ENCODE measurements at regions not wholly inside any gene's neighbourhood (a gene's known extent, or its start where the extent isn't known, plus 50 kb on each side); places are given as distances from the start of the nearest gene placed in this dataset.

DNA sequence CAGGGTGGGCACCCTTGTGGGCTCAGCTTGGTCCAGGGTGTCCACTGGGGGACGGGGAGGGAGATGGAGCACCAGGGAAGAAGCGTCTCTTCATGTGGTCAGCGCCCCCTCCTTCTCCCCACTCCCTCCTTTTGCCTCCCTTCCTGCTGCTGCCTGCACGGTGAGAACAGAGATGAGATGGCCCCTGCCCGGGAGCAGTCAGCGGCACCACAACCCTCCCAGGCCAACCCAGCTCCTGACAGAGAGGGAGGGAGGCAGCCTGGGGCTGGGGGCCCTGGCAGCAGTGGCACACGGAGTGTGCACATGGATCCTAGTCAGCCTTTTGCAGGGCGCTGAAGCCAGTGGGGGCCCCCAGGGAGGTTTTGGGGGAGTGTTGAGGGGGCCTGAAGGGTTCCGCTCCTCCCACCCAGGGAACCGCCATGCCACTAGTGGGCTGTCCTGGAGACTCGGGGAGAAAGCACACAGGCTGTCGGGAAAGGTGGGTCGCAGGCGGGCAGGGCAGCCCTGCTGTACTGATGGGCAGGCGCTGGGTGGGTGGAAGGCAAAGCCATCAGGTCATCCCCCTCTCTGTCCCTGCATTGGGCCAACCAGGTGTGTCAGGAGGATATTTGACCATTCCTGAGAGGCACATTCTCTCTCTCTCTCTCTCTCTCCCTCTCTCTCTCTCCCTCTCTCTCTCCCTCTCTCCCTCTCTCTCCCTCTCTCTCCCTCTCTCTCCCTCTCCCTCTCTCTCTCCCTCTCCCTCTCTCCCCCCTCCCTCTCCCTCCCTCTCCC lies 94.3 kb upstream of the BHLHE23 start:
- DNase-seq (ENCODE audit: low read depth in 3 of 3): no peak

DNA sequence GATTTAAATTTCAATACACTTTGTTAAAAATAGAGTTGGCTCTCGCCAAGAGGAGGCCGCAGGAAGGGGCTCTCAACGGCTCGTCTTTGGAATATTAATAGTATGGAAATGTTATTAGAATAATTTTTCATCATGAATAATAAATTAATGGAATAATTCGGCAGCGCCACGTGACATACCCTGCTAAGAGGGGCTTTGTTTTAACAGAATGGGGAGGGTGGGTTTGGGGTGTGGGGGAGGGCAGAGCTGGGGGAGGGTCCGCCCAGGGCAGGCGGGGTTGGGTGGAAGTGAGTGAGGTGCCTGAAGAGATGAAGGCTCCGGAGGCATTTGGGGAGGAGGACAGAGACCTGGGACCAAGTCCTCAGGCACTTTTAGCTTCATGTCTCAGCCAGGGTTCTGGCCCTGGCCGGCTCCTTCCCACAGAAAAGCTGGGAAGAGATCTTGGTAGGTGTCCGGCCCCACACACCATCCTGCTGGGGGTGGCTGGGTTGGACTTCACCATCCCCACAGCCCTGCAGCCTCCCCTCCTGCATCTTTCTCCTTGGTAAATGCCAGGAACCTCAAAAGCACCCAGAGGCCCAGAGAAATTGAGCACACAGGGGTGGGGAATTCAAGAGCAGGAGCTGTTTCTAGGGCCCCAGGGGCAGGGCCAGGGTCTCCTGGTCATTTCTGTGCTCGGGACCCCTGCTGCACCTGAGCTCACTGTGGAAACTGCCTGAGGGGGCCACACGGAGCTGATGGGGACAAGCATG lies 93.6 kb upstream of the BHLHE23 start:
- no peak for DNase-seq (ENCODE audit: low read depth in 3 of 3)

DNA sequence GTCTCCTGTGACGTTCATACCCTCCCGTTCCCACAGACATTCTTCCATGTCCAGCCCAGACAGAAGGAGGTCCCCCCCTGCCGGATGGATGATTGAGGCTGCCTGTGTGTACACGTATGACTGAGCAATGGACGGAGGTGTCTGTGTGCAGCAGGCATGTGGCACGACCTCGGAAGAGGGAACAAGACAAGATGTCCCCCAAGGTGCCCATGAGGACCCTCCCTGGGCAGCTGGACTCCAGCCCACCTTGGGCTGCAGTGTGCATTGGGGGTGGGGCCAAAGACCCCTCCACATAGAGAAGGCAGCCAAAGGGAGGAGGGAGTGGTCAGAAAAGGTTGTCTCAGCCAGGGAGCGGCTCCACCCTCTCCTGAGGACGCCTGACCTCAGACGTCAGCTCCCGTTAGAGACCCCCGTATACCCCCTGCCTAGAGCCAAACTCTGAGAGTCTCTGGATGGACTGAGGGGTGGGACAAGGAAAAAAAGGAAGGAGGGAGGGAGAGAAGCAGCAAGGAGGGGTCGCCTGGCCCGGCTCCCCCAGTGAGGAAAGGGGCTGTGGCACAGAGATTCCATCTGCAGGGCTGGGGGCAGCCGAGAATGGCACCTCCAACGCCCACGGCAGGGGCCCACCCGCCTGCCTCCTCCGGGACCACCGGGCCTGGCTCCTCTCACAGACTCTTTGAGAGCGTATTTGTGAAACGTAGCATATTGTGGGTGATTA lies 92.9 kb upstream of the BHLHE23 start:
- DNase-seq (ENCODE audit: low read depth in 3 of 3): no peak

DNA sequence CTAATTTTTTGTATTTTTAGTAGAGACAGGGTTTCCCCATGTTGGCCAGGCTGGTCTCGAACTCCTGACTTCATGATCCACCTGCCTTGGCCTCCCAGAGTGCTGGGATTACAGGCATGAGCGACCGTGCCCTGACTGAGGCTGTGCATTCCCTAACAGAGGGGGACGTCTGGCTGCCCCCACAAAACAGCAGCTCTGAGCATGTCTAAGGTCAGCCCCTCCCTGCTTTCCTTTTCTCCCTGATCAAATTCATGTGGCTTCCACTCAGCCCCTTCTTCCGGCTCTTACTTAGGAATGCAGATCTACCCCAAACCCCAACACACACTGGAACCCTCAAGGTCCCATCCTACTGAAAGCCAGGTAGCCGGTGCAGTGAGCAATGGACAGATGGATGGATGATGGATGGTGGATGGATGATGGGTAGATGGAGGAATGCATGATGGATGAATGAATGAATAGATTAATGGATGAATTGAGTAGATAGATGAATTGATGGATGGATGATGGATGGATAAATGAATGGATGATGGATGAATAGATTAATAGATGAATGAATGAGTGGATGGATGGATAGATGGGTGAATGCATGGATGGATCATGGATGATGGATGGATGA lies 91.5 kb upstream of the BHLHE23 start:
- no peak for DNase-seq (ENCODE audit: low read depth in 3 of 3)

DNA sequence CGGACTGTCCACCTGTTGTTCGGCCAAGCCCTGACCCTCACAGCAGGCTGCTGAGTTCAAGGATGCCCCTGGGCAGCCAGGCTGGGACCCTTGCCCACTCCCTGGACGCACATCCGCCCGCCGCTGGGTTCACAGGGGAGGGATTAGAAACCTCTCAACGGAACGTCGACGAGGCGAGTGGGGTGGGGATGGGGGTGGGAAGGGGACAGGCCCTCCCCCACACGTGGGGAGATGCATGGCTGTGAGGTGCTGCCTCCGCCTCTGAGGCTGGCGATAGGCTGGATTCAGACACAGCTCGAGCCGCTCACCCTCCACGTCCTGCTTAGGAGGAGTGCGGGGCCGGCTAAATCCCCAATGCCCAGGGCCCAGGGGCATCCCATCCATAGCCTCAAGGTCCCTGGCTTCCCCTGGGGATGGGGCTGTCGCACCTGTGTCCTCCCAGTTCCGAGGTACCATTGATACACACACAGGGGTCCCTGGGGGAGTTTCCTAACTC lies 90.6 kb upstream of the BHLHE23 start:
- DNase-seq (ENCODE audit: low read depth in 3 of 3): no peak

DNA sequence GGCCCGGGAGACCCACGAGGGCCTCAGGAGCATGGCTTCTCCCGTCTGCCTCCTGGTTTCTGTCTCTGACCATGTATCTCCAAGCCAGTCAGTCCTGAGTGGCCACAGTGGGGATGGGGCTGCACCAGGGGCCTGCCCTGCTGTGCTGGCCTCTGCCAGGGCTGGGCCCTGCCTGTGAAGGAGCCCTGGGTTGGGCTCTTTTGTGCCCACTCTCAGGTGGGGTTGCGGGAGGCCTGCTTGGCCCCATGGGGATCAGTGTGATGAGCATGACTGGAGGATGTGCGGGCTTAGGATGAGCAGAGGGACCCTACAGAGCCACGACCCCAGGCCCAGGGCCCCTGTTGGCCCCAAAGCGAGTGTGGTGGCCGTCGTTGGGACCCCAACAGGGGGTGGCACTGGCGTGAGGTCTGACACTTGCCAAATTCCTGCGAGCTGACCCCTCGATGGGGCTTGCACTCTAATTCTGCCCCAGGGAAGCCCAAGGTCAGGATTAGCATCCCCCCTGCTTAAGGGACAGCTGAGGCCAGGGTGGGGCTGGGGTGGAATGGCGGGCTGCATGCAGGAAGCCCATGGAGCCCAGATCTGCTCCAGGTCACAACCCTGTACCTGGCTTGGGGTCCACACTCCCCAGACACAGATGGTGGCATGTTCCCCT lies 90.0 kb upstream of the BHLHE23 start:
- DNase-seq (ENCODE audit: low read depth in 3 of 3): no peak

DNA sequence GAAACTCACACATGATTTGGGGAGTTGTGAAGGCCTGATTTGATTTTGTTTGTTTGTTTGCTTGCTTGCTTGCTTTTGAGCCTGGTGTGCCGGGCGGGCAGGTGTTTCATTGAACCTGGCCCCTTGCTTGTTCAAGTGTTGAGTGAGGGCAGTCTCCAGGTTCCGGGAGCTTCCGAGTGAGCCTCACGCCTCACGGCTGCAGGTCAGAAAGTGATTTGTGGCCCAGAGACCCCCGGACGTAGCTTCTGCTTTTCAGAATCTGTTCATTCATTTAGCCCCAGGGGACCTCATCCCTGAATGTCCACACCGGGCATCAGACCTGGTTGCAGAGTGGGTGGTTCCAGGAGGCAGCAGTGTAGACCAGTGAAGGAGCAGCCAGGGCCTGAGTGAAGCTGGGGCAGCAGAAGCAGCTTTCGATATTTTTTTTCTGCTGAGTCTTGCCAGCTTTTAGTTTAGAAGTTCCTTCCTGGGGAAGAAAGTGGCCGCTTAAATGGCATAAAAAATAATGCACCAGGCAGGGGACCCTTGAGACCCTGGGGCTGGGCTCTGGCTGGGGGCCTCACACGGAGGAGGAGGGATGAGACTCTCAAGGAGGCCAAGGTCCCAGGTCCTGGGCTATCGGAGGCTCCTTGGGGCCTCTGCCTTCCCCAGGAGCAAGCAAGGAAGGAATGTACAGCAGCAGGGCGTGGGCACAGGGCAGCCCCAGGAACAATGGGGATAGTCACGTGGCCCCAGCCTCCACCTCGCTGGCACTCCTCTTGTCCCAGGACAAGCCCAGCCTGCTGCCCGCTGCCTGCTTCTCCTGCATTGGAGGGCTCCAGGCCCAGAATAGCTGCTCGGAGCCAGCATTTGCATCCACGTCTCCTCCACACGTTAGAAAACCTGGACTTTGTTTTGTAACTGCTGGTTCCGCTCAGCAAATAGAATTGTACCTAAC lies 89.2 kb upstream of the BHLHE23 start:
- no peak for DNase-seq (ENCODE audit: low read depth in 3 of 3)

DNA sequence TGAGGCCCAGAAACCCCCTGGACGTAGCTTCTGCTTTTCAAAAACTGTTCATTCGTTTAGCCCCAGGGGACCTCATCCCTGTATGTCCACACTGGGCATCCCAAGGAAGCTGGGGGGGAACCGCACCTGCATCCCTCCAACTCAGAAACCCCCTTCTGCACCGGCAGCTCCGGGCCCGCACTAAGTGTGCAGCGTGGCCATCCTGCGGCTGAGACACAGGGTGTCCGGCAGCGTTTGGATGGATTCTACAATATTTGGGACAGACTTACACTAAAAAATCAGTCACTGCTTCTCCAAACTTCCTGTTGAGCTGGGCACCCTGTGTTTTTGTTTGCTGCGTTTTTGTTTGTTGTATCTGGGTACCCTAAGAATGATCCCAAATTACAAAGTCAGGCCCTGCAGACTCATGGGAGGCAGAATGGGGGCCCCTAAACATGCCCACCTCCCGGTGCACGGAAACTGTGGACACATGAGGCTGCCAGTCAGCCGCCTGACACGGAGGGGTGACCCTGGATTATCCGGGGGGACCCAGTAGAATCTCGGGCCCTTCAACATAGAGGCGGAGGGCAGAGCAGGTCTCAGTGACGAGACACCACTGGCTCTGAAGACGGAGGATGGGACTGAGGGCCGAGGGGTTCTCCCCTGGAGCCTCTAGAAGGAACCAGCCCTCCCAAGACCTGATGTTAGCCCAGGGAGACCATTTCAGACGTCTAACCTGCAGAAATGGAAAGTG lies 88.2 kb upstream of the BHLHE23 start:
- DNase-seq (ENCODE audit: low read depth in 3 of 3): no peak

DNA sequence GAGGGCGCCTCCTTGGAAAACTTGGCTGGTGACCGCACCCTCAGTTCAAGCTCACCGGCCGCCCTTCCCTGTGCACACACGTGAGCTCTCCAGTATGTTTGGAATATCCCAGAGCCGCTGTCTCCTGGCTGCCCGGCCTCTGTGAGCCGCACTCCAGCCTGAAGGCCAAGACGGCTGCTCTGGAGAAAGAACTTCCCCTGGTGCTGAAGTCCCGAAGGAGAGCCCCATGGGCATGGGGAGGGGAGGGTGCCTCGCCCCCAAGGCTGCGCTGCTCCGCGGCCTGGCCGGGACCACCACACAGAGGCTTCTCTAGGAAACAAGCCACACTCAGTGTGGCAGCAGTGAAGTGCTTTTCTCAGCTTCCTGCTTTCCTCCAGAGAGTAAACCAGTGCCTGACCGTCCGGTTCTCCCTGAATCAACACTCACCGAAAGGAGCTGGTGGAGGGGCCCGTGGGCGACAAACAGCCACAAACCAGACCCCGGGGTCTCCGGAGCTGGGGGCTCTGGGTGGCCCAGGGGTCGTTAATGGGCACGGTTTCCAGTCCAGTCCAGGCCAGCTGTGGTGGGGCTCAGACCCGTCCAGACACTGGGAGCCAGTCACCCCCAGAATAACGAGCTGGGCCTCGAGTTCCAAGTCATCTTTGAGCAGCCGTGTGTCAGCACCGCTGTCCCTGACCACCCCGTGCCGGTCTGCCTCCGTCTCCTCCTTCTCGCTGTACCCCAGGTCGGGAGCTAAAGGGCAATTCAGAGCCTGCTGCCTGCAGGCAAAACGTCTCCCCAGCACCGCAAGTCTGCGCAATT lies 87.4 kb upstream of the BHLHE23 start:
- DNase-seq (ENCODE audit: low read depth in 3 of 3): no peak

DNA sequence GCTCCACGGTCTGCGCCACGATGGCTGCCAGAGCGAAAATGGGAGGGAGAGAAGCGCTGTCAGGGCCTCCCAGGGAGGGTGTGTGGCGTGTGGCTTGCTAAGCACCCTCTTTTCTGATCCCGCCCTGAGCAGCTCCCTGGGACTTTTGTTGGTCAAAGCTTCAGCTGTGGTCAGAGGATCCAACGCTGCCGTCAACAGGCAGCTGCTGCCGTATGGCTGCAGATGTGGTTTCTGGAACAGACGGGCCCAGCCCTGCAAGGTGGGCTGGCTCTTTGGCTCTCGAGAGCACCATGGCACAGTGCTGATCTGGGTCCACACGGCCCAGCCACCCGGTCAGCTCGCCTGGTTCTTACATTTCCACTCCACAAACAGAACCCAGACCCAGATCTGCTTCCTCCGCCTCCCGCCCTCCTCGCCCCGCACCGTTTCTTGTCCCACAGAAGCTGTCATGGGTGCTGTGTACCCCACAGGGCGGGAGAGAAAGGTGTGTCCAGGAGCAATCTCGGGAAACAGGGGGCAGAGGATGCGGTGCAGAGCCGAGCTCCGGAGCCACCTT lies 86.0 kb upstream of the BHLHE23 start:
- DNase-seq (ENCODE audit: low read depth in 3 of 3): no peak

DNA sequence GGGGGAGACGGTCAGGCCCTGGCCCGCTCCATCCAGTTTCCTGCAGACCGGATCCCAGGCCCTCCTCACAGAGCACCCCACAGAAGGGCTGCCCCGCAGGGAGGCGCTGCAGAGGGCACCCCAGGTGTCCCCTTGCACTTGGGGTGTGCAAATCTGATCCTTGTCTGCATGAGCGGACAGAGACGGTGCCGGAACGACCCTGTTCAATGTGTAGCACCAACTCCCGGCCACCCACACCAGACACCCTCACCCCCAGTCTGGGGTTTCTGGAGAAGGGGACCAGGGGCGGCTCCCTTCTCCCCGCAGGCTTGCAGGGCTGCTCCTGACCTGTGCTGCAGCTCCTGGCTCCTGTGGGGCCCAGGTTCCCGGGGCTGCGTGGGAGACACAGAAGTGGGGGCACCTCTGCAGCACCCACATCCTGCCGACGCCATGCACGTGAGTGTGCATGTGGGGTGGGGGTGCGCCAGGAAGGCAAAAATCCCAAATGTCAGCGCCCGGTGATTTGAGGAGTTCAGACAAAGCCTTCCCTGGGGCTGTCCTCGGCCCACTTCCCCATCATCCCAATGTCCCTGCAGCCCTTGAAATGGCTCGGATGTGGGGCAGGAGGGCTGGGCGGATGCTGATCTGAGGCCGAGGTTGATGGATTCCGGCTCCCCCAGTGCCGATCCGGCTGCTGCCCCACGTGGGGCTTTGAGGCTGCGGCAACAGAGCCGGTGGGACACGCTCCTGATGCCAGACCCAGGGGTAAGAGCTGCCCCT lies 85.3 kb upstream of the BHLHE23 start:
- no peak for DNase-seq (ENCODE audit: low read depth in 3 of 3)

DNA sequence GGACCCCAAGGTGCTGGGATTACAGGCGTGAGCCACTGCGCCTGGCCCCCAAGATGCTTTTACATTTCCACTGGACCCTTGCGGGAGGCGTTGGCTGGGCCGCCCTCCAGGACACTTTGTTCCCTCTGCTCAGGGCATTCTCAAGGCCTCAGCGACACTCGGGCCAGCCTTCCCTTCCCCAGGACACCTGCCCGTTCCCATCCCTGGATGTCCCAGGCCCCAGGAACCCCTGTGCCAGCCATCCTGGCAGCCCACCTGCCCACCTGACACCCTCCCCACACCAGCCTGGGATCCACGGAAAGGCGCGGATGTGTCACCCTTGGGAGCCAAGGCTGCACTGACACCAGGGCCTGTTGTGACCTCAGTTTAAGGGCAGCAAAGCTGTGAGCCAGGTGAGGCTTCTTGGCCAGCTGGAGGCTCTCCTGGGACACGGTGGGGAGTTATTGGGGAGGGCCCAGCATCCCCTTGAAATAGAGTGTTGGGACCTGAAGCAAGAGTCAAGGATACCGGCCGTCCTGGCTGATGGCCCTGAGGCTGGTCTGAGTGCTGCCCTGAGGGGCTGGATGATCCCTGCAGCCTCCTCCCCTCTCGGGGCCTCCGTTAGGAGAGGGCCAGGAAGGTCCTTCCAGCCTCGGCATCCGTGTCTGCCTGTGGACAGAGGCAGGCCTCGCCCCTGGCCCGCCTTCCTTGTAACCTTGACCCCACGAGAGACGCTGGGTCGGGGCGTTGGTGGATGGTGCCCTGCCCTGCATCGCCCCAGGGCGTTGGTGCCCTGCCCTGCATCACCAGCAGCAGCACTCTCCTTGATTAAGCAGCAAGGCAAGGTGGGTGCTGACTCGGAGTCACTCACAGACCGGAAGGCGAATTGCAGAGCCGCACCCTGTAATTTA lies 84.2 kb upstream of the BHLHE23 start:
- DNase-seq (ENCODE audit: low read depth in 3 of 3): no peak

DNA sequence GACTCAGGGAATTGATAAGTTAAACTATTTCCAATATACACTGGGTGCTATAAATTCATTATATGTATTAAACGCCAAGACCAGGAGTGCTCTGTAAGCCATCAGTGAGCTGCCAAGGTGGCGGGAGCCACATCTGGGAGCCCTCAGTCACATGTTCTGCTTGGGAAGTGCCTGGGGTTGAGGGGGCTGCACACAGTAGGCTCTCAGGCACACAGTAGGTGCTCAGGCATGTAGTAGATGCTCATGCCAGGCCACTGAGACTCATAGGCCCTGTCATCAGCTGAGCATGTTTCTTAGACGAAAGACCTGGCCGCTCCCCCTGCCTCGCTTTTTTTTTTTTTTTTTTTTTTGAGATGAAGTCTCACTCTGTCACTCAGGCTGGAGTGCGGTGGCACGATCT lies 83.3 kb upstream of the BHLHE23 start:
- no peak for DNase-seq (ENCODE audit: low read depth in 3 of 3)

DNA sequence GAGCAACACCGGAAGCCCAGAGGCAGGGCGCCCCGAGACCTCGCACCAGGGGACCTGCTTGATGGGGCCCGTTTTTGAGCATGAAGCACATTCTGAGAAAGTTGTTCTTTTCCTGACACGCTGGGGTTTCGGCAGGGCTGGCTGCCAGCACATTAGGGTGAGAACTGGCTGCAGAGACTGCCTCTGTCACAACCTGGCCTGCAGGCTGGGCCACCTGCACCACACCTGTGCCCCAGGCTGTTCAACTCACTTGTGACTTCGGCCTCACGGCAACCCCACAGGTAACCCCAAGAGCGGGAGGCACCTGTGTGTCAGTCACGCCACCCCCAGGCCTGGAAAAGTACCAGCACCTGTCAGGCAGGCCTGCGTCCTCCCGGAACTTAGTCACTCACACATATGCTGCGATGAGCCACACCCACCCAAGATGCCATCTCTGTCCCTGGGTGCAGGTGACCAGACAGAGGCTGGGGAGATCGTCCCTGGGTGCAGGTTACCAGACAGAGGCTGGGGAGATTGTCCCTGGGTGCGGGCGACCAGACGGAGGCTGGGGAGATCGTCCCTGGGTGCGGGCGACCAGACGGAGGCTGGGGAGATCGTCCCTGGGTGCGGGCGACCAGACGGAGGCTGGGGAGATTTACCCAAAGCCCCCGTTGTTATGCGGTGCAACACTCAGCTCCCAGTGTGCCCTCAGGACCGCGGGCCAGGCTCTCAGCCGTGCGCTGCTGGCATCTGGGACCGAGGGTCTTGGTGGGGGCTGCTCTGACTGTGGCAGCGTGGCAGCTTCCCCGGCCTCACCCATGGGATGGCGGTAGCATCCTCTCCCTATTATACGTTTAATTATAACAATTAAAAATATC lies 82.5 kb upstream of the BHLHE23 start:
- DNase-seq (ENCODE audit: low read depth in 3 of 3): no peak

DNA sequence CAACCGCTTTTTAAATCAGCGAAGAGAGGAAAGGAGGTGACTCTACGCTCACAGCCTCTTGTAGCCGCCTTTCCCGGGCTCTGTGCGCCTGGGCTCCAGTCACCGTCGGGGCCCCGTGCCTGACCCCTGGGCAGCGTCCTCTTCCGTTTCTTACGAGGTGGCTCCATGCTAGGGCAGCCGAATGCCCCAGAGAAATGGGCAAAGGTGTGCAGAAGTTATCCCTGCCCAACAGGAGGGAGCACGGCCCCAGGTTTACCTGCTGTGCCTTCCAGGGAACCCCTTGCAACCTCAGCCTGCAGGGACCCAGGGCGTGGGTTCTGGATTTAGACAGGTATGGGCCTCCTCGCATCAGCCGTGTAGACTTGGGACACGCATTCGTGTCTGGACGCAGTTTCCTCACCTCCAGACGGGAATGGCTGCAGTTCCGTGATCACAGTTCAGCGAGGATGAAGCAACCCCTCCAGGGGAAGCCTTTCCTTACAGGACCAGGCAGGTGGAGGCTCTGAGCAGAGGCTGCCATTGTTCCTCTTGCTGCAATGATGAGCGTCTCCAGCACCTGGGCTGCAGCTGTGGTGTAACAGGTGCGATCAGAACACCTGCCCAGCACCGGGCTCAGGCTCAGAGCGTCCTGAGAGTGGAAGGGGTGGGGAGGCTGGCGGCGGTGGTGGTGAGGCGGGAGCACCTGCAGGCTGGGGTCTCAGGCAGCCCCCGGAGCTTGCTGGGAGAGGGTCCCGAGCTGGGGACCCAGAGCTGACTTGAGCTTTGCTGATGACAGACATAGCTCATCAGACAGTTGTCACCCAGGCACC lies 81.3 kb upstream of the BHLHE23 start:
- no peak for DNase-seq (ENCODE audit: low read depth in 3 of 3)

Data from stimulated activated CD4-positive, alpha-beta T cell treated with anti-CD3 and anti-CD28 coated beads, TNF-alpha, amount 100 ng/mL, for 24 hours (primary cell).